PC-9 (cell line): ENCODE measurements at regions not wholly inside any gene's neighbourhood (a gene's known extent, or its start where the extent isn't known, plus 50 kb on each side); places are given as distances from the start of the nearest gene placed in this dataset.

ENCODE experiments used
- BruUV-seq: library from RNA; stranded (reverse); fragments of 400-500 nt; replicated peaks from 2 replicates; lab custom pipeline; 2021; lab: Mats Ljungman, UMichigan
- CTCF ChIA-PET: fragments of 300-600 bp; sonication (Branson Sonifier 250); formaldehyde crosslinking; loops from one replicate; lab custom pipeline; 2022; ENCODE audit warnings: antibody characterized with exemption; lab: Charles Lee
- POLR2A ChIA-PET: fragments of 300-600 bp; sonication (Branson Sonifier 250); formaldehyde crosslinking; loops from one replicate; lab custom pipeline; 2022; ENCODE audit warnings: antibody characterized with exemption; ENCODE audit not compliant: unreplicated experiment; lab: Charles Lee
- DNase-seq, 2 experiments: peaks; one replicate each; pipeline versions ENCODE4 v3.0.0 to v3.0.0-alpha.2; 2015 to 2022; ENCODE audit warnings: mixed read lengths in 1 of 2
- H2AFZ ChIP-seq: fragments of 200-600 bp; sonication (generic); 2 replicates; pipeline ENCODE4 v1.8.1; 2017; ENCODE audit warnings: antibody characterized with exemption
- H3F3A ChIP-seq: fragments of 200-600 bp; sonication (generic); 2 replicates; pipeline ENCODE4 v1.8.1; 2017; ENCODE audit warnings: antibody characterized with exemption, mild to moderate bottlenecking, low read depth; ENCODE audit not compliant: insufficient read depth
- H3K27ac ChIP-seq: fragments of 200-600 bp; sonication (generic); 2 replicates; pipeline ENCODE4 v1.6.1; 2016; ENCODE audit warnings: mixed run types
- H3K27me3 ChIP-seq: fragments of 200-600 bp; sonication (generic); 2 replicates; pipeline ENCODE4 v1.6.1; 2016; ENCODE audit warnings: low read depth, mixed run types; ENCODE audit not compliant: insufficient read depth
- H3K36me3 ChIP-seq: fragments of 200-600 bp; sonication (generic); 2 replicates; pipeline ENCODE4 v1.6.1; 2016; ENCODE audit warnings: low read depth, mixed run types
- H3K4me1 ChIP-seq: fragments of 200-600 bp; sonication (generic); replicated peaks from 2 replicates; pipeline ENCODE4 v1.6.1; 2016; ENCODE audit warnings: mixed run types; ENCODE audit not compliant: insufficient read depth
- H3K4me2 ChIP-seq: fragments of 200-600 bp; sonication (generic); 2 replicates; pipeline ENCODE4 v1.6.1; 2017; ENCODE audit warnings: mixed run types
- H3K4me3 ChIP-seq: fragments of 200-600 bp; sonication (generic); 2 replicates; pipeline ENCODE4 v1.6.1; 2016; ENCODE audit warnings: mixed run types
- H3K79me2 ChIP-seq: fragments of 200-600 bp; sonication (generic); 2 replicates; pipeline ENCODE4 v1.6.1; 2017; ENCODE audit warnings: low read depth, mixed run types
- H3K9me2 ChIP-seq: fragments of 200-600 bp; sonication (generic); 2 replicates; pipeline ENCODE4 v1.8.1; 2017; ENCODE audit warnings: mild to moderate bottlenecking; ENCODE audit not compliant: insufficient read depth
- H3K9me3 ChIP-seq: fragments of 200-600 bp; sonication (generic); 2 replicates; pipeline ENCODE4 v1.8.1; 2016; ENCODE audit warnings: low read depth; ENCODE audit not compliant: insufficient read depth
- H4K20me1 ChIP-seq: fragments of 200-600 bp; sonication (generic); 2 replicates; pipeline ENCODE4 v1.8.1; 2017; ENCODE audit not compliant: insufficient read depth
- EZH2 ChIP-seq: fragments of 200-600 bp; sonication (generic); IDR thresholded peaks from 2 replicates; pipeline ENCODE4 v1.8.0; 2017; ENCODE audit warnings: antibody characterized with exemption, low read depth
- intact Hi-C: fragments of 100-400 bp; cut with micrococcal nuclease; formaldehyde crosslinking; loops from one replicate; pipeline ENCODE4 v1.10.0; 2022; ENCODE audit not compliant: unreplicated experiment
- TF ChIP-seq, protein P1 (sequence below): fragments of 200-600 bp; sonication (generic); conservative IDR thresholded peaks from 2 replicates; pipeline ENCODE4 v1.6.1; 2017; ENCODE audit warnings: mixed run types, antibody characterized with exemption, mild to moderate bottlenecking, moderate library complexity

DNA sequence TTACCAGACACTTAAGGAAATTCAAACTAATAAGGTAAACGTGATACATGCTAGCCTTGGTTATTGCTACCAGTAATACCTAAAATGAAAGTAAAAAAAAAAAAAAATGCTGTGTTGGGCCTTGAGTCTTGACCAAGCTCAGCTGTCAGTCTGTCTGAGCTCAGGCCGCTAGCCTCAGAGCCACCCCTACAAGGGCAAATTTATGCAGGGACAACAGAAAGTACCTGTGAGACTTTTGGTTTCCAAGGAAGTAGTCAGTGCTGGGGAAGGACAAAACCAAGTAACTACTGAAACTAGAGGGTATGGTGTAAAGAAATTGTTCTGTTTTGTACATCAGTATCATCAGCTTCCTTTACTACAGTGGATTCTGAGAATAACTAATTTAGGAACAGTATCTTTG lies 134.3 kb upstream of the SLITRK5 start:
- ChIA-PET CTCF (no interaction called here), POLR2A (no interaction called here)
- TF ChIP-seq, protein P1, sequence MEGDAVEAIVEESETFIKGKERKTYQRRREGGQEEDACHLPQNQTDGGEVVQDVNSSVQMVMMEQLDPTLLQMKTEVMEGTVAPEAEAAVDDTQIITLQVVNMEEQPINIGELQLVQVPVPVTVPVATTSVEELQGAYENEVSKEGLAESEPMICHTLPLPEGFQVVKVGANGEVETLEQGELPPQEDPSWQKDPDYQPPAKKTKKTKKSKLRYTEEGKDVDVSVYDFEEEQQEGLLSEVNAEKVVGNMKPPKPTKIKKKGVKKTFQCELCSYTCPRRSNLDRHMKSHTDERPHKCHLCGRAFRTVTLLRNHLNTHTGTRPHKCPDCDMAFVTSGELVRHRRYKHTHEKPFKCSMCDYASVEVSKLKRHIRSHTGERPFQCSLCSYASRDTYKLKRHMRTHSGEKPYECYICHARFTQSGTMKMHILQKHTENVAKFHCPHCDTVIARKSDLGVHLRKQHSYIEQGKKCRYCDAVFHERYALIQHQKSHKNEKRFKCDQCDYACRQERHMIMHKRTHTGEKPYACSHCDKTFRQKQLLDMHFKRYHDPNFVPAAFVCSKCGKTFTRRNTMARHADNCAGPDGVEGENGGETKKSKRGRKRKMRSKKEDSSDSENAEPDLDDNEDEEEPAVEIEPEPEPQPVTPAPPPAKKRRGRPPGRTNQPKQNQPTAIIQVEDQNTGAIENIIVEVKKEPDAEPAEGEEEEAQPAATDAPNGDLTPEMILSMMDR = no peak
- no peak for TF ChIP-seq EZH2
- Histone ChIP-seq H3K36me3 (no peaks in the 10 kb centered on the region), H4K20me1 (no peaks in the 10 kb centered on the region), H2AFZ (no peak overlapping the region), H3F3A (no peaks in the 10 kb centered on the region), H3K9me3 (no peaks in the 10 kb centered on the region), H3K4me3 (no peak overlapping the region), H3K27ac (no peak overlapping the region), H3K79me2 (no peaks in the 10 kb centered on the region), H3K4me1 (no peaks in the 10 kb centered on the region), H3K9me2 (no peaks in the 10 kb centered on the region), H3K4me2 (no peak overlapping the region), H3K27me3 (no peaks in the 10 kb centered on the region)
- BruUV-seq = no TSS peak
- intact Hi-C loops = no loop called here
- no peak for DNase-seq

DNA sequence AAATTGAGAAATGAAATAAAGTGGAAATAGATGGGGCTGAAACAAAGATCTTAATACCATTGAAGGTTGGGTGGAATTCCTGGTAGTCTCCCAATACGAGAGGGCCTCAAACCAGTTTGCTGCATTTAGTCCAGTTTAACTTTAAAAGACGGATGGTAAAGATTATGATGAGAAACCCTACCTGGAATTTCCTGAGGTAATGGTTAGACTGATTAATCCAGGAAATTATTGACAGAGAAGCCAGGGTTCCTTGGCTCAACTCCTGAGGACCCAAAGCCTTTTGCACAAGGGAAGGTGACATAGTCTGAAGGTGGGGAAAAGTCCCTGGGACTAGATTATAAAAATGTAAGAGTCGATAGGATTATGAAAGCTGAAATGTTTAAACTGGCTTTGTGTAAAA lies 133.2 kb upstream of the SLITRK5 start:
- Histone ChIP-seq H3K4me2 (no peak overlapping the region), H4K20me1 (no peaks in the 10 kb centered on the region), H3K4me1 (no peaks in the 10 kb centered on the region), H2AFZ (no peak overlapping the region), H3K9me3 (no peaks in the 10 kb centered on the region), H3F3A (no peaks in the 10 kb centered on the region), H3K27ac (no peak overlapping the region), H3K4me3 (no peak overlapping the region), H3K79me2 (no peaks in the 10 kb centered on the region), H3K9me2 (no peaks in the 10 kb centered on the region), H3K36me3 (no peaks in the 10 kb centered on the region), H3K27me3 (no peaks in the 10 kb centered on the region)
- no peak for DNase-seq
- BruUV-seq = no TSS peak
- no peak for TF ChIP-seq EZH2
- TF ChIP-seq, protein P1 = no peak
- ChIA-PET CTCF (no interaction called here), POLR2A (no interaction called here)
- intact Hi-C loops = no loop called here

DNA sequence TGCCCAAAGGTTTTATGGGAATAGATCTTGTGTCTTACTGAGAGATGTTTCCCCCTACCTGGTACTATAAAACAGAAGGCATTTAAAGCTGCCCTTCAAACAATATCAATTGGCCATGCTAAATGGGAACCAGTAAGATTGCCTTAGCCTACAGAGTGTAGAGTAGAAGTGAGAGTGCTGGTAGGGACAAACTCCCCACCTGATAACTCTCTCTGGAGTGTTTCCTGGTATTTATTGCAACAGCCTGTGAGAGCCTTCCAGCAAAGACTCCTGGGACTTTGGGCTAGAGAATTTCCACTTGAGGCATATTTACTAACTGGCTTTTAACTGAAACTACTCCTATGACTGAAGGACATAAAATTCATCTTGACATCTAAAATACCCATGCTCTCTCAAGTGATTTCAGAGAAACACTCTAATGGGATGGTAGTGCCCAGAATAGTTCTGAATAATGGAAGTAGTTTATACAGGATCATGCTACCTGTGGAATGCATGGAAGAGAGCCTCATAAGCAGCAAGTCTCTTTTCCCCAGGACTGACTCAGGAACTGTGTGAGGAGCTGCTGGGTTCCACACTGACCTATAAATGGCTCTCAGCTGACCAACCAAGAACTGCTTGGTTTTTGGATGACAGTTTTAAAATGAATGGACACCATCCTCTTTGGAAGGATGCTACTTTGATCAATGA lies 132.7 kb upstream of the SLITRK5 start:
- Histone ChIP-seq H3K4me3 (no peak overlapping the region), H2AFZ (no peak overlapping the region), H3K27ac (no peak overlapping the region), H3K4me2 (no peak overlapping the region), H3K79me2 (no peaks in the 10 kb centered on the region), H3K9me2 (no peaks in the 10 kb centered on the region), H3F3A (no peaks in the 10 kb centered on the region), H3K4me1 (no peaks in the 10 kb centered on the region), H3K36me3 (no peaks in the 10 kb centered on the region), H4K20me1 (no peaks in the 10 kb centered on the region), H3K9me3 (no peaks in the 10 kb centered on the region), H3K27me3 (no peaks in the 10 kb centered on the region)
- TF ChIP-seq EZH2 = no peak
- TF ChIP-seq, protein P1 = no peak
- DNase-seq = no peak
- ChIA-PET POLR2A (no interaction called here), CTCF (no interaction called here)
- intact Hi-C loops = no loop called here
- no TSS peak for BruUV-seq
